Lower leg skin (tissue), 4 donors: ENCODE measurements at regions not wholly inside any gene's neighbourhood (a gene's known extent, or its start where the extent isn't known, plus 50 kb on each side); places are given as distances from the start of the nearest gene placed in this dataset.

Source experiments
- DNase-seq, 2 donors: peaks; one replicate each; pipeline ENCODE4 v3.0.0-alpha.2; 2019; ENCODE audit warnings: low spot score in 2 of 2
- H3K4me3 ChIP-seq: fragments of 200-600 bp; sonication (generic); 2 replicates; pipeline ENCODE4 v1.5.1; 2017; ENCODE audit warnings: mild to moderate bottlenecking, low read depth; ENCODE audit not compliant: poor library complexity, severe bottlenecking
- POLR2A ChIP-seq, 2 donors: fragments of 450-650 bp; IDR thresholded peaks; one replicate each; pipeline ENCODE4 v1.6.1; 2016 to 2017; ENCODE audit warnings: antibody characterized with exemption in 2 of 2, mild to moderate bottlenecking in 1 of 2, moderate library complexity in 1 of 2
- WGBS, 2 donors: methylation state at CpG; one replicate each; pipeline ENCODE4 v1.1.5; 2018; 5-methylcytosine and 5-hydroxymethylcytosine counted together
- intact Hi-C: fragments of 100-400 bp; cut with DNase I; formaldehyde crosslinking; loops from one replicate; pipeline ENCODE4 v1.15.0; 2023; ENCODE audit warnings: low total_unique reads
- TF ChIP-seq, protein P1 (sequence below), 3 donors: fragments of 450-650 bp; IDR thresholded peaks; one replicate each; pipeline ENCODE4 v1.5.1; 2016; ENCODE audit warnings: antibody characterized with exemption in 3 of 3, mild to moderate bottlenecking in 3 of 3, moderate library complexity in 2 of 3

- intact Hi-C loops, result no loop called here
- no peak for DNase-seq
- TF ChIP-seq POLR2A (IDR thresholded peaks at IDR 0.05), result no peak
- TF ChIP-seq, protein P1, sequence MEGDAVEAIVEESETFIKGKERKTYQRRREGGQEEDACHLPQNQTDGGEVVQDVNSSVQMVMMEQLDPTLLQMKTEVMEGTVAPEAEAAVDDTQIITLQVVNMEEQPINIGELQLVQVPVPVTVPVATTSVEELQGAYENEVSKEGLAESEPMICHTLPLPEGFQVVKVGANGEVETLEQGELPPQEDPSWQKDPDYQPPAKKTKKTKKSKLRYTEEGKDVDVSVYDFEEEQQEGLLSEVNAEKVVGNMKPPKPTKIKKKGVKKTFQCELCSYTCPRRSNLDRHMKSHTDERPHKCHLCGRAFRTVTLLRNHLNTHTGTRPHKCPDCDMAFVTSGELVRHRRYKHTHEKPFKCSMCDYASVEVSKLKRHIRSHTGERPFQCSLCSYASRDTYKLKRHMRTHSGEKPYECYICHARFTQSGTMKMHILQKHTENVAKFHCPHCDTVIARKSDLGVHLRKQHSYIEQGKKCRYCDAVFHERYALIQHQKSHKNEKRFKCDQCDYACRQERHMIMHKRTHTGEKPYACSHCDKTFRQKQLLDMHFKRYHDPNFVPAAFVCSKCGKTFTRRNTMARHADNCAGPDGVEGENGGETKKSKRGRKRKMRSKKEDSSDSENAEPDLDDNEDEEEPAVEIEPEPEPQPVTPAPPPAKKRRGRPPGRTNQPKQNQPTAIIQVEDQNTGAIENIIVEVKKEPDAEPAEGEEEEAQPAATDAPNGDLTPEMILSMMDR (IDR thresholded peaks at IDR 0.05), result no peak
- no peak overlapping the region for H3K4me3 ChIP-seq
- 64 to 71% methylated on average over 8 of the region's 8 CpGs for WGBS, 2 donors
These were observed 964.6 kb downstream of the SI start for GRCh38 chr3:164113371-164114332.

DNA sequence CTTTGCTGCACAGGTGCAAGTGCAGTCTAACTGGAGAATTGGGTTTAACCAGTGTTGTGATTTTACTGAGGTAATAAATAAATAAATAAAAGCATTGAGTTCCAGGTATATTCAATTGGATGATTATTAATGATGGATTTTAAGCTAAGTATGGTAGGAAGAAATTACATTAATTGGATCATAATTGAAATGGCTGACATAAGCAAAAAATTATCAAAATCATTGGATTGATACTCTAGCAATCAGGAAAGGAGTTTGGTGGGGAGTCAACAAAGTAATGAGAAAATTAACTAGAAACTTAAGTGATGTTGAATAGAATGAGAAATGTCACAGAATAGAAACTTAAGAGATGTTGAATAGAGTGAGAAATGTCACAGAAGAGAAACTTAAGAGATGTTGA is 981.9 kb downstream of the SI start:
- intact Hi-C loops, result no loop called here
- no peak overlapping the region for H3K4me3 ChIP-seq
- DNase-seq, result no peak
- no peak for TF ChIP-seq POLR2A (IDR thresholded peaks at IDR 0.05)
- TF ChIP-seq, protein P1 (IDR thresholded peaks at IDR 0.05), result no peak

DNA sequence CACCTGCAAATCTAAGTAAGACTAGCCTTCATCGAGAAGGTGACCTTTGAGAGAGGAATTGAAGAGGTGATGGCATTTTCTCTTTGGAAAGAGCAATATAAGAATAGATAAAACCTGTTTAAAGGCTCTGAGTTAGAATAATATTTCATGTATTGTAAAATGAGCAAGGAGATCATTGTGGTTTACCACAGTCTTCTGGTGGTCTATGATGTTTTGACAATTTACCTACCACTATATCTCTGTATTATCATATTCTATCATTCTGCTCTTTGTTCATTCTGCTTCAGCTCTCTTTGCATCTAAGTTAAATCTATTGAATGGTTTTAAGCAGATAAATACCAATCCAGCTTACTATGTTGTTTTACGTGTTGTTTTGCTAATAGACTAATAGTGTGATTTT is 982.3 kb downstream of the SI start:
- 90% methylated on average over 2 of the region's 2 CpGs for WGBS, 2 donors
- H3K4me3 ChIP-seq, result no peak overlapping the region
- intact Hi-C loops, result no loop called here
- TF ChIP-seq, protein P1 (IDR thresholded peaks at IDR 0.05), result no peak
- TF ChIP-seq POLR2A (IDR thresholded peaks at IDR 0.05), result no peak
- no peak for DNase-seq

- WGBS, 2 donors, result 59 to 61% methylated on average over 3 of the region's 3 CpGs
- TF ChIP-seq POLR2A (IDR thresholded peaks at IDR 0.05), result no peak
- TF ChIP-seq, protein P1 (IDR thresholded peaks at IDR 0.05), result no peak
- no peak for DNase-seq
- H3K4me3 ChIP-seq, result no peak overlapping the region
- intact Hi-C loops, result no loop called here
These were observed 983.0 kb downstream of the SI start for GRCh38 chr3:164095279-164095678.

DNA sequence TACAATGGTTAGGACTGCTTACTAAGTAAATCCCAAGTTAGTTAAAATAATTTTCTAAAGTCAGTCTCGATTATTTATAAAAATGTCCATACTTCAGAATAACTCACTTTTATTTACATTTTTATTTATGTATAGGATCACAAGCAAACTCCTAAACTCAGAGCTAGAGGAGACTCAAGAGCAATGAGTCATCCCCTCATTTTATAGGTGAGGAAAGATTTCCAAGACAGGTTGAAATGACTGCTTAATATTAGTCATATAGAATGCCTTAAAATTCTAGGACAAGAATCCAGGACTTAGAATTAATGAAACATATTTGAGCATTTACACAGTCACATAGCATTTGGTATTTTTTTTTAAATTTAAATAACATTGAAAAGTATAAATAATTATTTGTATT is 983.8 kb downstream of the SI start:
- 75 to 78% methylated on average over 1 of the region's 1 CpG for WGBS, 2 donors
- intact Hi-C loops, result no loop called here
- H3K4me3 ChIP-seq, result no peak overlapping the region
- no peak for TF ChIP-seq POLR2A (IDR thresholded peaks at IDR 0.05)
- TF ChIP-seq, protein P1 (IDR thresholded peaks at IDR 0.05), result no peak
- DNase-seq, result no peak
